A673 (cell line): ENCODE measurements at regions not wholly inside any gene's neighbourhood (a gene's known extent, or its start where the extent isn't known, plus 50 kb on each side); places are given as distances from the start of the nearest gene placed in this dataset.

Source experiments
- CTCF ChIP-seq: fragments of 300-800, 200-600 bp; sonication (generic); conservative IDR thresholded peaks from 2 replicates; pipeline ENCODE4 v1.5.1; 2017; ENCODE audit warnings: low read depth, mild to moderate bottlenecking, antibody characterized with exemption, low read length, moderate library complexity, mixed read lengths
- EZH2 ChIP-seq: fragments of 200-600 bp; sonication (generic); IDR thresholded peaks from 2 replicates; pipeline ENCODE4 v1.6.1; 2017; ENCODE audit warnings: borderline replicate concordance, low read depth, mild to moderate bottlenecking, mixed read lengths, antibody characterized with exemption, low read length; ENCODE audit not compliant: poor library complexity, severe bottlenecking

GRCh38 chr12:126358806-126359205 lies 1293.6 kb downstream of the AACS start:
- no peak for TF ChIP-seq CTCF
- no peak for TF ChIP-seq EZH2
